ENCODE measurements at regions not wholly inside any gene's neighbourhood (a gene's known extent, or its start where the extent isn't known, plus 50 kb on each side); places are given as distances from the start of the nearest gene placed in this dataset.

DNA sequence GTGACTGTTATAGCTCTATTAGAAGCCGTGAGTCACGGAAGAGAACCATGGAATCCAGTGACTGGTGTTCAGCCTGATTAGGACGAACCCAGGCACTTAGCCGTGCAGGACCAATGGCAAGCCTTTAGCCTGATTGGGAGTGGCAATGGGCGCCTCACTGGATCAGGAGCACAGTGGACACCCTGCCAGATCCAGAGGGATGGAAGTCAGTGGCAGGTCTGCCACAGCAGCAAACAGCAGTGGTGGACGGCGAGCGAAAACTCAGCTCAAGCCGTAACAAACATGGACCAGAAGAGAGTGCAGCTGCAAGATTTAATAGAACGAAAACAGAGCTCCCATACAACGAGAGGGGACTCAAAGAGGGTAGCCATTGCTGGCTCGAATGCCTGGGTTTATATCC, 1326.5 kb downstream of the ADGRL3 start:
- TF ChIP-seq, protein P1, sequence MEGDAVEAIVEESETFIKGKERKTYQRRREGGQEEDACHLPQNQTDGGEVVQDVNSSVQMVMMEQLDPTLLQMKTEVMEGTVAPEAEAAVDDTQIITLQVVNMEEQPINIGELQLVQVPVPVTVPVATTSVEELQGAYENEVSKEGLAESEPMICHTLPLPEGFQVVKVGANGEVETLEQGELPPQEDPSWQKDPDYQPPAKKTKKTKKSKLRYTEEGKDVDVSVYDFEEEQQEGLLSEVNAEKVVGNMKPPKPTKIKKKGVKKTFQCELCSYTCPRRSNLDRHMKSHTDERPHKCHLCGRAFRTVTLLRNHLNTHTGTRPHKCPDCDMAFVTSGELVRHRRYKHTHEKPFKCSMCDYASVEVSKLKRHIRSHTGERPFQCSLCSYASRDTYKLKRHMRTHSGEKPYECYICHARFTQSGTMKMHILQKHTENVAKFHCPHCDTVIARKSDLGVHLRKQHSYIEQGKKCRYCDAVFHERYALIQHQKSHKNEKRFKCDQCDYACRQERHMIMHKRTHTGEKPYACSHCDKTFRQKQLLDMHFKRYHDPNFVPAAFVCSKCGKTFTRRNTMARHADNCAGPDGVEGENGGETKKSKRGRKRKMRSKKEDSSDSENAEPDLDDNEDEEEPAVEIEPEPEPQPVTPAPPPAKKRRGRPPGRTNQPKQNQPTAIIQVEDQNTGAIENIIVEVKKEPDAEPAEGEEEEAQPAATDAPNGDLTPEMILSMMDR (conservative IDR thresholded peaks at IDR 0.05), result no peak
- TF ChIP-seq ZFX (IDR thresholded peaks at IDR 0.05), result no peak

Measured in C4-2B (cell line).